Mucosa of rectum (tissue), 2 donors: ENCODE measurements at regions not wholly inside any gene's neighbourhood (a gene's known extent, or its start where the extent isn't known, plus 50 kb on each side); places are given as distances from the start of the nearest gene placed in this dataset.

Source experiments
- H3K27ac ChIP-seq, 2 donors: one replicate each; pipeline ENCODE4 v1.7.0; 2013; ENCODE audit warnings: inconsistent platforms in 2 of 2, low read depth in 2 of 2, low read length in 2 of 2
- H3K27me3 ChIP-seq, 2 donors: one replicate each; pipeline ENCODE4 v1.7.0; 2013; ENCODE audit warnings: low read length in 2 of 2; ENCODE audit not compliant: control insufficient read depth in 2 of 2, insufficient read depth in 2 of 2
- H3K36me3 ChIP-seq, 2 donors: one replicate each; pipeline ENCODE4 v1.7.0; 2013; ENCODE audit warnings: low read length in 2 of 2; ENCODE audit not compliant: control insufficient read depth in 2 of 2, insufficient read depth in 2 of 2
- H3K4me1 ChIP-seq, 2 donors: one replicate each; pipeline ENCODE4 v1.7.0; 2013; ENCODE audit warnings: low read length in 2 of 2, mild to moderate bottlenecking in 1 of 2; ENCODE audit not compliant: control insufficient read depth in 2 of 2, insufficient read depth in 2 of 2
- H3K4me3 ChIP-seq, 2 donors: one replicate each; pipeline ENCODE4 v1.7.0; 2013; ENCODE audit warnings: low read length in 2 of 2
- H3K9ac ChIP-seq, 2 donors: one replicate each; pipeline ENCODE4 v1.7.0; 2013; ENCODE audit warnings: low read length in 2 of 2, low read depth in 1 of 2, mild to moderate bottlenecking in 1 of 2
- H3K9me3 ChIP-seq, 2 donors: one replicate each; pipeline ENCODE4 v1.7.0; 2013; ENCODE audit warnings: low read length in 2 of 2; ENCODE audit not compliant: control insufficient read depth in 2 of 2
- donor health status: healthy.
- donor health status: Normal muscosa, but diverticular disease.

DNA sequence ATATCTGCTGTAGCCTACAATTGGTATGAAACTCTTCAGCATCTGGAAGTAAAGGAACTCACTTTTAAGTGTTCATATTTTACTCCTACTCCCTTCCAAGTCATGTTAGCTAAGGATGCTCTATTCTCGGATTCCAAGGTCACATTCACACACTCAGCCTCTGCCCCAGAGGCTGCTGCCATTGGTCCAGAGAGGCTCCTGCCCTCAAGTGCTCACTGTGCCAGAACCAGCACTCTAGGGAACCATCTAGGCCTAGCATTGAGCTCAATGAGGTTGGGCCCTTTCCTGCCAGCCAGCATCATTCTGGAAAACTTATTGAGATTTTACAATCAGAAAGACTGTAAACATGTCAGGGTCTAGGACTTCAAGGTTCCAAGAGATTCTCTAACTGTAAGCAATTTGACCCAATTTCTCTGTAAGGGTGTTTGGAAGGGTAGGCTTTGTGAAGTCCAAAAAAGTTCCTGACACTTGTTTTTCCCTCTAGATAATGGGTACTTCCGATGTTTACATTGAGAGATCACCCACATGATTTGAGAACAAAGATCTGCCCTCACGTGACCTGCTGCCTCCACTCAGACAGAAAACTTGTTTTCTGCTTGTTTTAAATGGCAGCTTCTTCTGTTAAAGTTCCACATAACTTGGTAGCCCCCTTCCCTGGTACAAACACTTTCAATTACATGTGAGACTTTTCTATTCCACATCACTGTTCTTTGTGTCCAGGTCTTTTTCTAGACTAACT lies 94.9 kb downstream of the MAB21L3 start:
- Histone ChIP-seq H3K4me3 (no peak overlapping the region), H3K9me3 (no peaks in the 10 kb centered on the region), H3K27ac (no peak overlapping the region), H3K27me3 (peaks cover 0 to 2% of the 10 kb centered on the region in 2 donors), H3K9ac (no peak overlapping the region), H3K36me3 (no peaks in the 10 kb centered on the region), H3K4me1 (peaks cover under 1 to 14% of the 10 kb centered on the region in 2 donors)

DNA sequence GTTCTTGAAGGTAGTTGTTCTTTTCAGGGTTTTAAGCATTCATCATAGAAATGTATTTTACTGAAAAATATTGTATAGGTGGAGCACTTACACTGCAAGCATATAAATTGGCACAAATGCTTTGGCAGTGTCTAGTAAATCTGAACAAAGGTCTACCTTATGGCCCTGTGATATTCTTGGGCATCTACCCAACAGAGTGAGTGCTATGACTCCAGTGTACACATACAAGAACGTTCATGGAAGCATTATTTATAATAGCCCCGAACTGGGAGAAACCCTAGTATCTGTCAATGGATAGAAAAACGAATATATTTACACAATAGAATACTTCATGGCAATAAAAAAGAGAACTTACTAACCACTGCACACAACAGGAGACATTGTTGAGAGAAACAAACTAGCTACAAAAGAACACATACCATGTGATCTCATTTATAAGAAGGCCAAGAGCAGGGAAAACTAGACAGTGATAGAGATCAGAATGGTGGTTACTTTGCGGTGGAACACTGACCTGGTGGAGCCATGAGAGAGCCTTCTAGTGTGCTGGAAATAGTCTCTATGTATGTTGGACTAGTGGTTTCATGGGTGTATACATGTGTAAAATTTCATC lies 96.0 kb downstream of the MAB21L3 start:
- Histone ChIP-seq H3K27ac (peak overlapping the region in 1 of 2 donors; percentile 67), H3K9ac (no peak overlapping the region), H3K27me3 (peaks cover 0 to 2% of the 10 kb centered on the region in 2 donors), H3K36me3 (no peaks in the 10 kb centered on the region), H3K4me3 (peak overlapping the region in 1 of 2 donors; percentile 1), H3K9me3 (no peaks in the 10 kb centered on the region), H3K4me1 (peaks cover 6 to 24% of the 10 kb centered on the region in 2 donors)

DNA sequence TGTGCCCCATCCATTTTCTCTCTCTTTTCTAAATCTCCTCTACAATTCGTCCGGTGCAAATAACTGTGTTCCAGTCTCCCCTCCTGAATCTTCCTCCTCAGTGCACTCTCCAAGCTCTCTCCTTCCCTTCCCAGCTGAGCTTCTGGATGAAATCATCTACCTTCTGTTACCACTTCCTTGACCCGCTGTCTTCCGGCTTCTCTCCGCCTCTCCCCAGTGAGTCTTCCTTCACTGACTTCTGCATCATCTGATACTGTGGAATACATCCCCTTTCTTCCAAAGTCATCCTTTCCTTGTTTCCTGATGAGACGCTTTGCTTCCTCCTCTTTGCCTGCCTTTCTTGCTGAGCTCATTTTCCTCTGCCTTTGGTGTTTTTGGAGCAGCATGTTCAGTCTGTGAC lies 96.9 kb downstream of the MAB21L3 start:
- H3K27me3 ChIP-seq = peaks cover 0 to 1% of the 10 kb centered on the region in 2 donors
- H3K4me1 ChIP-seq = peaks cover 6 to 24% of the 10 kb centered on the region in 2 donors
- H3K9me3 ChIP-seq = peaks cover 0 to 3% of the 10 kb centered on the region in 2 donors
- H3K4me3 ChIP-seq = no peak overlapping the region
- H3K27ac ChIP-seq = no peak overlapping the region
- no peaks in the 10 kb centered on the region for H3K36me3 ChIP-seq
- no peak overlapping the region for H3K9ac ChIP-seq

DNA sequence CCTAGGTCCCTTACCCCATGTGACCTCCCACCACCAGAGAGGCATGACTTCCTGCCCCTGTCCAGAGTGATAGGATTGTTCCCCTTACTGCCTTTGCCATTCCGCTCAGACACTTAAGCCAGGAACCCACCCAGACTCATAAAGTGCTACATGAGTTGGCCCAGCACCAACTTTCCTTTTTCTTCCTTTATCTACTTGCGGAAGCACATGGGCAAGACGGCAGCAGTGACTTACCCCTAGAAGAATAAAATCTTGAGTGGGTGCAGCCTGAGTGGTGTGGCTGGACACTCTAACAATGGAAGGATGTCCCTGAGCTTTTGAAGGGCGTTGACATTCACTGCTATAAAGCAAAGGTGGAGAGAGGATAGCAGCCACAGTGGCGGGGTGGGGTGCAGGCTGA lies 100.1 kb downstream of the MAB21L3 start:
- peaks cover 6 to 24% of the 10 kb centered on the region in 2 donors for H3K4me1 ChIP-seq
- H3K36me3 ChIP-seq = no peaks in the 10 kb centered on the region
- no peaks in the 10 kb centered on the region for H3K27me3 ChIP-seq
- H3K4me3 ChIP-seq = no peak overlapping the region
- peak overlapping the region; percentile 24 to 56 for H3K27ac ChIP-seq
- H3K9me3 ChIP-seq = peaks cover 0 to 3% of the 10 kb centered on the region in 2 donors
- H3K9ac ChIP-seq = no peak overlapping the region

DNA sequence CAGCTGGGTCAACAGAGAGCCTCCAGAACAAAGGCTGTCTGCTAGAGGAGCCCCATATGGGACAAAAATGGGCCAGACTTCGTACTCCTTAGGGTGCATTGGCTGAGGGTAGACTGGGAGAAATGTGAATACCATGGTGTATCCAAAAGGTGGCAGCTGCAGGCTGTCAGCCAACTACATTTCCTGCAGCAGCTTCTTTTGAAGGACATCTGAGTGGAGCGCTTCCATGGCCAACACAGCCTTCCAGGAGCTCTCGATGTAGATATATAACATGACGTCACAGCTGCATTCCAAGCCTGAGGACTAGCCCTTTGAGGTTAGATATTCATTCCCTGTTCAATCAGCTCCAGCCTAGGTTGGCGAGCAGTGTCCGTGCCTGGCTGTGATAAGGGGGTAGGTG lies 107.7 kb downstream of the MAB21L3 start:
- no peaks in the 10 kb centered on the region for H3K9me3 ChIP-seq
- no peak overlapping the region for H3K27ac ChIP-seq
- H3K27me3 ChIP-seq = no peaks in the 10 kb centered on the region
- H3K36me3 ChIP-seq = no peaks in the 10 kb centered on the region
- no peak overlapping the region for H3K4me3 ChIP-seq
- peaks cover 0 to 2% of the 10 kb centered on the region in 2 donors for H3K4me1 ChIP-seq
- H3K9ac ChIP-seq = no peak overlapping the region

DNA sequence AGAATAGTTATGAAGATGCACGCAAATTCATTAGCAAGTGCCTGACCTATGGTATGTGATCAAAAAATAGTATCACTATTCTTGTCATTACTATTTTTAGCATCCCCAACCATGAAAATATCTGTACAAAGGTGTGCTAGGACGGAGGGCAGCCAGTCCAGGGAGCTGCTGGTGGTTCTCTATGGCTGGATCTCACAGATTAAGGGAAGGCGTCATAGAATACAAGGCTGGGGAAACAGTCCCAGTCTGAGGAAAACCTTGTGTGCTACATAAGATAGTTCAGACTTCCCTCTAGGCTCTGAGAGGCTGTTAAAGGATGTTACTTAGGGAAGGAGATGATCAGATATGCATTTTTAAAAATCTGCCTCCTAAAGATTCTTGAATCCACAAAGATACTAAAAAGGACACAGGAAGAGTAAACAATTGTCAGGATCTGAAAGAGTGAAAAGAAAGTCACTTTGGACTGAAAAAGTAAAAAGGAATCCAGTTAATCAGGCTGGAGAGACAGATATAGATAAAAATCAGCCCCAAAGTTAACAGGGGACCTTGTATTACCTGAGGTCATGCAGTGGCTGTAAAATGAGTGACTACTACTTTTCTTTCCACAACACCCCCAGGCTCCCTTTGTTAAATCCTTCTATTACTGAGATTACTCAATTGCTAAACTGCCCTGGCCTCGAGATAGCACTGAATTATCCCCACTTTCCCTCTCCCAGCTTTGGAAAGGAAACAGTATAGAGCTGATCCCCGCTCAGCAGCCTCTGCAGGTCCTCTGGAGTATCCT lies 108.6 kb downstream of the MAB21L3 start:
- Histone ChIP-seq H3K27me3 (no peaks in the 10 kb centered on the region), H3K9me3 (no peaks in the 10 kb centered on the region), H3K9ac (no peak overlapping the region), H3K4me3 (no peak overlapping the region), H3K27ac (no peak overlapping the region), H3K36me3 (no peaks in the 10 kb centered on the region), H3K4me1 (peaks cover 0 to 2% of the 10 kb centered on the region in 2 donors)

DNA sequence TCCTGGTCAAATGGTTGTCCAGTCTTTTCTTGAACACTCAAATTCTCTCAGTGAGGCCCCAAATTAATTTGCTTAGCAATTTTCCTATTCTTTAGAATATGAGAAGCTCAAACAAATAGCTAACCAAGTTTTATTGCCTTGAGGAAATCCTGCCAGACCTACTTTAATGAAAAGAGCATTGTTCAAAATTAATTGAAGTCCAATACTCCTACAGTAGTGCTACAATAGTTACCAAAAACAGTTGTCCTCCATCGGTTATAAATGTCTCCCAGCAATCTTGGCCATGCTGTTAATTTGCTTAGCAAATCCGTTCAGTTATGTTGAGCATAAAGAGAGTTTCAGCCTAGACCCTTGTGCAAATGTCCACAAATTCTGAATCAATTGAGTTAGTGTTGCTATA lies 112.9 kb downstream of the MAB21L3 start:
- Histone ChIP-seq H3K9ac (no peak overlapping the region), H3K9me3 (no peaks in the 10 kb centered on the region), H3K4me3 (no peak overlapping the region), H3K4me1 (no peaks in the 10 kb centered on the region), H3K27me3 (no peaks in the 10 kb centered on the region), H3K27ac (no peak overlapping the region), H3K36me3 (no peaks in the 10 kb centered on the region)

DNA sequence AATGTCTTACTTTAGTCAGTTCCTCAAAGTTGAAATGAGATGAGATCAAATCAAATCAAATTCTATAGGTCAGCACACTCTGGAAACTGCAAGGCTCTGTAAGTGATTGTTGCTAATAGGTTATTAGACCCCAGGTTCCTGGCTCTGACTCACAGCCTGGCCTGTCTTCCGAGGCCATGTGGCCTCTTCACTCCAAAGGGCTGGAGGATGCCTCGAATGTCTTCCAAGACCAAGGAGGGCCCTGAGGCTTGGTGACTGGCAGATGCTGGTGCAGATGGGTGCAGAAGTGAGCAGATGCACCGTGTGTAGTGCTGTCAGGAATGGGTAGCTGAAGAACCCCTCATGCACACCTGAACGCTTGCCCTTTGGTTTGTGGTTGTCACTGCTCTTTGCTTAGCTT lies 113.4 kb downstream of the MAB21L3 start:
- Histone ChIP-seq H3K9me3 (no peaks in the 10 kb centered on the region), H3K4me3 (no peak overlapping the region), H3K27me3 (no peaks in the 10 kb centered on the region), H3K27ac (no peak overlapping the region), H3K4me1 (no peaks in the 10 kb centered on the region), H3K36me3 (no peaks in the 10 kb centered on the region), H3K9ac (no peak overlapping the region)

DNA sequence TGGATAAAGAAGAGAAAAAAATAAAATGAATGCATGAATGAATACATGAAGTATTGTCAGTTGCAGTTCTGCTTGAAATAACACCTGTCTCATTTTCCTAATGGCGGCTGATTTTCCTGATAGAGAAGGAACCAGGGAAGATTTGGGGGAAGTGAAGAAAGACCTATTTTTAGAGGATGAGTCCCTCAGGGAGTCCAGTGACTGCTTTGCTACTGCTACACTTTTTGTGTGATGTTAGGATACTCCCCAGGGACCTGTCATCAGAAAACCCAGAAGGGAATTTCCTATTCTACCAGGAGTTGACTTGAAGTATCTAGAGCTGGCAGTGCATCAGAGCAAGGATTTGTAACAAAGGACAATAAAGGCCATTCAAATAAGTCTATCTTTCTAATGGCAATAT lies 114.8 kb downstream of the MAB21L3 start:
- Histone ChIP-seq H3K4me1 (no peaks in the 10 kb centered on the region), H3K4me3 (no peak overlapping the region), H3K9me3 (no peaks in the 10 kb centered on the region), H3K27ac (no peak overlapping the region), H3K9ac (no peak overlapping the region), H3K27me3 (no peaks in the 10 kb centered on the region), H3K36me3 (no peaks in the 10 kb centered on the region)

DNA sequence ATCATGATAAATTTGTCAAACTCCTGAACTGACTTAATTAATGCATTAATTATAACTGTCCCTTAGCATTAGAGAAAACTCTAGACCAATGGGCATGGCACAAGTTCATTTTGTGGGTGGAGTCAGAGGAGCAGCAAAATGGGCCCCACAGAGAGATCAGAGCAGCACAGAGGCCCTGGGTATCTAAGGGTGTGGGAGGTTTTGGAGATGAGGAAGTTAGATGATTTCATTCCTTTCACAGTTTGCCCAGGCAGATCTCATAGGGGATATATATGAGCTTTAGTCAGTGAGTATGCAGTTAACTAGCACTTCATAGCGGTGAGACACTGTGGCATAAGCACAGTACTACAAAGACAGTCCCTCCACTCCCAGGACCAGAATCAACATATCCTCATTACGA lies 117.3 kb downstream of the MAB21L3 start:
- no peaks in the 10 kb centered on the region for H3K27me3 ChIP-seq
- no peaks in the 10 kb centered on the region for H3K36me3 ChIP-seq
- H3K4me1 ChIP-seq = peaks cover 0 to 5% of the 10 kb centered on the region in 2 donors
- H3K9me3 ChIP-seq = no peaks in the 10 kb centered on the region
- H3K4me3 ChIP-seq = no peak overlapping the region
- no peak overlapping the region for H3K27ac ChIP-seq
- no peak overlapping the region for H3K9ac ChIP-seq
